Rectal smooth muscle tissue (tissue), 1 donor: ENCODE measurements at regions not wholly inside any gene's neighbourhood (a gene's known extent, or its start where the extent isn't known, plus 50 kb on each side); places are given as distances from the start of the nearest gene placed in this dataset.

Source experiments
- H3K27ac ChIP-seq: one replicate; pipeline ENCODE4 v1.7.0; 2013; ENCODE audit warnings: low read depth, low read length, inconsistent platforms
- H3K27me3 ChIP-seq: one replicate; pipeline ENCODE4 v1.7.0; 2013; ENCODE audit warnings: low read length; ENCODE audit not compliant: control insufficient read depth, insufficient read depth
- H3K36me3 ChIP-seq: one replicate; pipeline ENCODE4 v1.7.0; 2013; ENCODE audit warnings: low read length; ENCODE audit not compliant: control insufficient read depth, insufficient read depth
- H3K4me1 ChIP-seq: one replicate; pipeline ENCODE4 v1.7.0; 2013; ENCODE audit warnings: low read length; ENCODE audit not compliant: control insufficient read depth, insufficient read depth
- H3K4me3 ChIP-seq: one replicate; pipeline ENCODE4 v1.7.0; 2013; ENCODE audit warnings: low read length
- H3K9ac ChIP-seq: one replicate; pipeline ENCODE4 v1.7.0; 2013; ENCODE audit warnings: low read length

- Histone ChIP-seq H3K27me3 (no peaks in the 10 kb centered on the region), H3K27ac (no peak overlapping the region), H3K4me1 (no peaks in the 10 kb centered on the region), H3K36me3 (no peaks in the 10 kb centered on the region), H3K4me3 (no peak overlapping the region), H3K9ac (no peak overlapping the region)
Measured at GRCh38 chr22:26842103-26842502, 184.7 kb downstream of the MIAT start.

- Histone ChIP-seq H3K36me3 (no peaks in the 10 kb centered on the region), H3K27ac (no peak overlapping the region), H3K27me3 (no peaks in the 10 kb centered on the region), H3K4me3 (no peak overlapping the region), H3K4me1 (no peaks in the 10 kb centered on the region), H3K9ac (no peak overlapping the region)
Measured at GRCh38 chr22:26845021-26845743, 187.8 kb downstream of the MIAT start.

DNA sequence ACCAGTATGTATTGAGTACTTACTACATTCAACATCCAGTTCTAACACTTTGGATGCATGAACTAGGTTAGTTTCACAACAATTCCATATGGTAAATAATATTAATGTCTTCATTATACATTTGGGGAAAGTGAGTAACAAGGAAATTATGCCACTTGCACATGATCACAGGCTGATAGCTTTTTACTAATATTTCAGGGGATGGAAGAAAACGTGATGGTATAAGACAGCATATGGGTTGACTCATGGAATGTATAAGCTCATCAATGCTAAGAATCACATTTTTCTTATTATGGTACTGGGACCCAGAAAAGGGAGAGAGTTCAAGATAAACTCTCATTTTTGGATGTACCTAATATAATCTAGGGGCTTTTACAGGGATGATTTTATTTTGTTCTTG, 188.7 kb downstream of the MIAT start:
- Histone ChIP-seq H3K27me3 (no peaks in the 10 kb centered on the region), H3K36me3 (no peaks in the 10 kb centered on the region), H3K4me3 (no peak overlapping the region), H3K4me1 (no peaks in the 10 kb centered on the region), H3K27ac (no peak overlapping the region), H3K9ac (no peak overlapping the region)

DNA sequence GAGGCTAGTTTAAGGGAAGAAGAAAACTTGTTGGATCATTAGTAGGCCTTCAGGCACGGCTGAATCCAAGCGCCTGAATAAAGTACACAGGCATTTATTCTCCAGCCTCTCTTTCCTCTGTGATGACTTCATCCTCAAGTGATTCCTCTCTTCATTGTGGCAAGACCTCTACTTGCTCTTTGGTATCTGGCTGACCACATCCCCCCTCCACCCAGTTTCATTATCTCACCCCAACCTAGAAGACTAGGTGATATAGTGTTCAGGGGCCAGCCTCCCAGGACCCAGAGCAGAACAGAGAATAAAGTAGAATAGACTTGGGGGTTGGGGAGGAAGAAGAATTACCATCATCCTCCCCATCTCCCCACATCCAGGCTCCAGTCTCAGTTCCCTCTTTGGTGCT, 189.3 kb downstream of the MIAT start:
- Histone ChIP-seq H3K4me1 (no peaks in the 10 kb centered on the region), H3K27ac (no peak overlapping the region), H3K27me3 (no peaks in the 10 kb centered on the region), H3K36me3 (no peaks in the 10 kb centered on the region), H3K9ac (no peak overlapping the region), H3K4me3 (no peak overlapping the region)

DNA sequence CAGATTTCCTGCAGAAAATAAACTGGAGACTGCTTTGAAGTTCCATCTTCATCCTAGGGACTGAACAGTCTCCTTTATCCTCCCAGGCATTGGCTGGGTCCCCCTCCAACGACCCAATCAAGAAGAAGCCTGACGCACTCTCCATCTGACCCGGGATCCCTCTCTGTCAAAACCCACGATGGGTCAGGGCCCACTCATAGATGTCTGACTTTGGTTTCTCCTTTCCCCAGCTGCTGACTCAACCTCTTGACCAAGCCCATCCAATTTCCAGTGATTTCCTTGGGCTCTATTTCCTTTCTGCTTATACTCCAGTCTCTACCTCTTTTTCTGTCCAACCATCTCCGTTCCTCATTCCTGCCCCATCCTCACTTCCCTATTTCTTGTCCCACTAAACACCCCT, 189.7 kb downstream of the MIAT start:
- Histone ChIP-seq H3K27me3 (no peaks in the 10 kb centered on the region), H3K27ac (no peak overlapping the region), H3K4me1 (no peaks in the 10 kb centered on the region), H3K36me3 (no peaks in the 10 kb centered on the region), H3K9ac (no peak overlapping the region), H3K4me3 (no peak overlapping the region)

GRCh38 chr22:26847816-26848215, 190.4 kb downstream of the MIAT start:
- Histone ChIP-seq H3K9ac (no peak overlapping the region), H3K4me1 (no peaks in the 10 kb centered on the region), H3K27me3 (no peaks in the 10 kb centered on the region), H3K36me3 (no peaks in the 10 kb centered on the region), H3K4me3 (no peak overlapping the region), H3K27ac (no peak overlapping the region)

GRCh38 chr22:26848244-26848920, 191.0 kb downstream of the MIAT start:
- H3K27ac ChIP-seq = no peak overlapping the region
- H3K9ac ChIP-seq = no peak overlapping the region
- no peaks in the 10 kb centered on the region for H3K36me3 ChIP-seq
- no peak overlapping the region for H3K4me3 ChIP-seq
- no peaks in the 10 kb centered on the region for H3K4me1 ChIP-seq
- H3K27me3 ChIP-seq = no peaks in the 10 kb centered on the region

GRCh38 chr22:26849575-26849974, 192.2 kb downstream of the MIAT start:
- H3K27me3 ChIP-seq = no peaks in the 10 kb centered on the region

DNA sequence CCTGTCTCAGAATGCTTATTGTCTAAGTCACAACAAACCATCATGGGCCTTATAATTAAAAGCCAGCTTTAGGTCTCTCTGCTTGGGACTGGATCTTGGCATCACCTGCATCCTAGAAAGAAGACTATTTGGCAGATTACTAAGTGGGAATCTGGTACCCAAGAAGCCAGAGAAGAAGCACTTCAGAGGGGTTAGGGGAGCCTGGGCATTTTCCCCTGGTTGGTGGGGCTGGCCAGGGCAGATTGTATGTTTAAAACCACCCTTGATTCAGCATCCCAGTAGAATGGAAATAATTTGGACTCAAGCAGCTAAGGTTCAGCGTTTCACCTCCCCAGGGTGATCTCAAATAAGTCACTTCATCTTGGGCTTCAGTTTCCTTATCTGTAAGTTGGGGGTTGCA, 193.7 kb downstream of the MIAT start:
- H3K27ac ChIP-seq = no peak overlapping the region
- no peaks in the 10 kb centered on the region for H3K36me3 ChIP-seq
- no peak overlapping the region for H3K4me3 ChIP-seq
- H3K27me3 ChIP-seq = no peaks in the 10 kb centered on the region
- H3K4me1 ChIP-seq = no peaks in the 10 kb centered on the region
- no peak overlapping the region for H3K9ac ChIP-seq

More at GRCh38 chr22:26849575-26849974, 192.2 kb downstream of the MIAT start:
- no peak overlapping the region for H3K4me3 ChIP-seq
- no peaks in the 10 kb centered on the region for H3K4me1 ChIP-seq
- H3K36me3 ChIP-seq = no peaks in the 10 kb centered on the region
- no peak overlapping the region for H3K9ac ChIP-seq
- no peak overlapping the region for H3K27ac ChIP-seq

DNA sequence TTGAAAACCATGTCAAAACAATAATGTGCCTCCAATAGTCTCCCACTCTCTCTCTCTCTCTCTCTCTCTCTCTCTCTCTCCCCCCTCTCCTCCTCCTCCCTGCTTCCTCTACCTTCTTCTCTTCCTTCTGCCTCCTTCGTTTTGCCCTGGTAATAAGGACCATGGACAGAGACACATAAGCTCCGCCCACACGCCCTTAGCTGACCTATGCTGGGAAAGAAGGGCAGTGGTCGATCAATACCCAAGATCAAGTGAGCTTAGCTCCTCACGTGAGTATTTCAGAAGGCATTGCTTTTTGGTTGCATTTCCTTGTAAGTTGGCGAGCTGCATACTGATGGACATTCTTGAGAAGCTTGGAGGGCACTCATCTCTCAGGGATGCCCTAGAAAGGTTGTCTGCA, 194.8 kb downstream of the MIAT start:
- Histone ChIP-seq H3K4me3 (no peak overlapping the region), H3K9ac (no peak overlapping the region), H3K27ac (no peak overlapping the region), H3K27me3 (no peaks in the 10 kb centered on the region), H3K36me3 (no peaks in the 10 kb centered on the region), H3K4me1 (no peaks in the 10 kb centered on the region)

DNA sequence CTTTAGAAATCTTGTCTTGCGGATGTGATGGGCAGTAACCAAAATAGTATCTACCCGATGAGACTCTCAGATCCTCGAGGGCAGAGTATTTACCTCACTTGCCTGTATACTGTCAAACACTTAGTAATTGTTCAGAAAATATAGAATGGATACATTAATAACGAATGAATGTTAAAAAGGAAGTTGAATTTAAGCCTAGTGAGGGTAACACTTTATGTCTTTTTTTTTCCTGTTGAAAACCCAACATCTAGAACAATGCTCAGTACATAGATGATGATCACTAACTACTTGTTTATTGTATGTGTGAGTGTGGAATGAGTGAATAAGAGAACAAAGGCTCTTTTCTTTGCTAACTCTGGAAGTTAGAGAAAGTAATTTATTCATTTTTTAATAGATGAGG, 195.7 kb downstream of the MIAT start:
- H3K4me1 ChIP-seq = no peaks in the 10 kb centered on the region

DNA sequence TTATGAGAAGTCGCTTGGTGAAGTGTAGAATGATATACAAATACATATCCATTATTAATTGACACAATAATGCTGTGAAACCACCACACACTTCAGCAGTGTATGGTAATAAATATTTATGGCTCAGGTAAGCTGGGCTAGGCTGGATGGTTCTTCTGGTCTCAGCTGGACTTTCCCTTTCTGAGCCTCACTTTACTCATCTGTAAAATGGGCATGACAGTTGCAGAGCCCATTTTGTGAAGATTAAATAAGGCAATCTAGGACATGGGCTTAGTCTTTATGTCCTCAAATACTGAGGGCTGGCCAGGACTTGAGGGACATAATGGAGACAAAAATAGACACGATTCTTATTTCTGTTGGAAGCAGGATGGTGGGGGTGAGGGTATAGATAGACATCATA, 196.1 kb downstream of the MIAT start:
- no peak overlapping the region for H3K4me3 ChIP-seq
- H3K27ac ChIP-seq = no peak overlapping the region
- H3K27me3 ChIP-seq = no peaks in the 10 kb centered on the region
- H3K9ac ChIP-seq = no peak overlapping the region
- no peaks in the 10 kb centered on the region for H3K36me3 ChIP-seq
- no peaks in the 10 kb centered on the region for H3K4me1 ChIP-seq

More for the DNA sequence above, 195.7 kb downstream of the MIAT start:
- no peak overlapping the region for H3K4me3 ChIP-seq
- H3K36me3 ChIP-seq = no peaks in the 10 kb centered on the region
- H3K9ac ChIP-seq = no peak overlapping the region
- no peak overlapping the region for H3K27ac ChIP-seq
- H3K27me3 ChIP-seq = no peaks in the 10 kb centered on the region

DNA sequence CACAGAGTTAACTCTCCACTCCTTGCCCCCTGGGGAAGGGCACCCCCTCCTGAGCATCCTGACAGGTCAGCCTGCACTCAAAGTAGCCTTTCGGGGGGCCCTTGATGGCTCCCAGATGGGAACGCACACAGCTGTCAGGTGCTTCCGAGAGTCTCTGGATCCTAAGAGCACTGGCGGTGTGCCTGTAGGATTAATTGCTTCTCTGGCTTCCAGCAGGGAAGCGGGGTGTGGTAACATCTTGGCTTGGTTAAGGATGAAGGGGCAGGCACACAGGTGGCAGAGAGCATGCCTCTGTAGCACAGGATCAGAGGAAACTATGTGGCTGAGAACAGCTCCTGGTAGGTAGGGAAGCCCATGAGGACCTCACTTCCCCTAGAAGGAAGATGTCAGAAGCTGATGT, 199.8 kb downstream of the MIAT start:
- no peak overlapping the region for H3K4me3 ChIP-seq
- no peaks in the 10 kb centered on the region for H3K4me1 ChIP-seq
- no peaks in the 10 kb centered on the region for H3K36me3 ChIP-seq
- no peak overlapping the region for H3K9ac ChIP-seq
- no peaks in the 10 kb centered on the region for H3K27me3 ChIP-seq
- no peak overlapping the region for H3K27ac ChIP-seq
